ENCODE measurements at regions not wholly inside any gene's neighbourhood (a gene's known extent, or its start where the extent isn't known, plus 50 kb on each side); places are given as distances from the start of the nearest gene placed in this dataset.

- TF ChIP-seq, protein P1, sequence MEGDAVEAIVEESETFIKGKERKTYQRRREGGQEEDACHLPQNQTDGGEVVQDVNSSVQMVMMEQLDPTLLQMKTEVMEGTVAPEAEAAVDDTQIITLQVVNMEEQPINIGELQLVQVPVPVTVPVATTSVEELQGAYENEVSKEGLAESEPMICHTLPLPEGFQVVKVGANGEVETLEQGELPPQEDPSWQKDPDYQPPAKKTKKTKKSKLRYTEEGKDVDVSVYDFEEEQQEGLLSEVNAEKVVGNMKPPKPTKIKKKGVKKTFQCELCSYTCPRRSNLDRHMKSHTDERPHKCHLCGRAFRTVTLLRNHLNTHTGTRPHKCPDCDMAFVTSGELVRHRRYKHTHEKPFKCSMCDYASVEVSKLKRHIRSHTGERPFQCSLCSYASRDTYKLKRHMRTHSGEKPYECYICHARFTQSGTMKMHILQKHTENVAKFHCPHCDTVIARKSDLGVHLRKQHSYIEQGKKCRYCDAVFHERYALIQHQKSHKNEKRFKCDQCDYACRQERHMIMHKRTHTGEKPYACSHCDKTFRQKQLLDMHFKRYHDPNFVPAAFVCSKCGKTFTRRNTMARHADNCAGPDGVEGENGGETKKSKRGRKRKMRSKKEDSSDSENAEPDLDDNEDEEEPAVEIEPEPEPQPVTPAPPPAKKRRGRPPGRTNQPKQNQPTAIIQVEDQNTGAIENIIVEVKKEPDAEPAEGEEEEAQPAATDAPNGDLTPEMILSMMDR (conservative IDR thresholded peaks at IDR 0.05; ENCODE audit: low read depth) = no peak
- no peak overlapping the region for H3K27ac ChIP-seq
- CTCF ChIA-PET = interaction anchor here (0.6 kb wide), 1 partner anchor 243 kb away, joined by 4 read pairs; no protein-coding TSS in a partner anchor
- POLR2A ChIA-PET (ENCODE audit: low non-redundant PET) = no interaction called here
- DNase-seq (ENCODE audit: low spot score) = no peak
Observed at GRCh38 chr3:72664184-72664975, 183.9 kb downstream of the SHQ1 start.

DNA sequence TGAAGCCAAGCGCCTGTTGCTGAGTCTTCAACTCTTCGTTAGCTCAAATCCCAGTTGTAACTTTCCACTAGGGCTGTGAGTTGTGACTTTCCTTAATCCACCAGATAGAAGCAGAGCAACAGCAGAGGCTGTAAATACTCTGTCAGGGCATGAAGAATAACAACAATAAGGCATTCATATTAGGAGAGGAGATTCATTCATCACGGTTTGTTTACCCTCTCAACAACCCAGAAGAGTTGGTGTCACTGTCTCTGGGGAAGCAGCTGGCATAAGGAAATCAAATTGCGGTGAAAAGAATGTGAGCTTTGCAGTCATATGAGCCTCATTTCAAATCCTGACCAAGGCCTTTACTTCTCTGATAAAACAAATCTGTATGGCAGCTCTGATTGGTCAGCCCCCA lies 184.8 kb downstream of the SHQ1 start:
- TF ChIP-seq, protein P1 (conservative IDR thresholded peaks at IDR 0.05; ENCODE audit: low read depth) = no peak
- no peak overlapping the region for H3K27ac ChIP-seq
- DNase-seq (ENCODE audit: low spot score) = no peak
- ChIA-PET CTCF (no interaction called here), POLR2A (ENCODE audit: low non-redundant PET) (no interaction called here)

DNA sequence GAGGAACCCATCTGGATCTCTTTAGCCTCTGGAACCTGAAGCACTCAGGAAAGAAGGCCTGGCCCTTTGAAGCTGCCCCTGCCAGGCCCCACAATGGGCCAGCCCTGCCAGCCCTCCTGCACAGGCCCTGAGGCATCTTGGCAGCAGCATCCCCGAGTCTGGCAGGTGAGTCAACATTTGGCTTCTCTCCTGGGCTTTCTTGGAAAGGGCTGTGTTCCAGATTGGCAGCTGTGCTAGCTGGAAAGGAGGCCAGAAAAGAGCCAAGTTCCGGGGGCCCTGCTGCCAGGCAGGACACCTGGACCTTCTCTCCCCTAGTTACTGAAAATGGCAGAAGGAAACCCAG lies 187.2 kb downstream of the SHQ1 start:
- POLR2A ChIA-PET (ENCODE audit: low non-redundant PET) = no interaction called here
- TF ChIP-seq, protein P1 (conservative IDR thresholded peaks at IDR 0.05; ENCODE audit: low read depth) = no peak
- CTCF ChIA-PET = interaction anchor here (0.6 to 1.2 kb wide), 2 partner anchors 209 to 214 kb away, joined by 4 read pairs; no protein-coding TSS in a partner anchor
- peak overlapping the region; percentile 68 for H3K27ac ChIP-seq
- DNase-seq (ENCODE audit: low spot score) = peak; percentile 93

DNA sequence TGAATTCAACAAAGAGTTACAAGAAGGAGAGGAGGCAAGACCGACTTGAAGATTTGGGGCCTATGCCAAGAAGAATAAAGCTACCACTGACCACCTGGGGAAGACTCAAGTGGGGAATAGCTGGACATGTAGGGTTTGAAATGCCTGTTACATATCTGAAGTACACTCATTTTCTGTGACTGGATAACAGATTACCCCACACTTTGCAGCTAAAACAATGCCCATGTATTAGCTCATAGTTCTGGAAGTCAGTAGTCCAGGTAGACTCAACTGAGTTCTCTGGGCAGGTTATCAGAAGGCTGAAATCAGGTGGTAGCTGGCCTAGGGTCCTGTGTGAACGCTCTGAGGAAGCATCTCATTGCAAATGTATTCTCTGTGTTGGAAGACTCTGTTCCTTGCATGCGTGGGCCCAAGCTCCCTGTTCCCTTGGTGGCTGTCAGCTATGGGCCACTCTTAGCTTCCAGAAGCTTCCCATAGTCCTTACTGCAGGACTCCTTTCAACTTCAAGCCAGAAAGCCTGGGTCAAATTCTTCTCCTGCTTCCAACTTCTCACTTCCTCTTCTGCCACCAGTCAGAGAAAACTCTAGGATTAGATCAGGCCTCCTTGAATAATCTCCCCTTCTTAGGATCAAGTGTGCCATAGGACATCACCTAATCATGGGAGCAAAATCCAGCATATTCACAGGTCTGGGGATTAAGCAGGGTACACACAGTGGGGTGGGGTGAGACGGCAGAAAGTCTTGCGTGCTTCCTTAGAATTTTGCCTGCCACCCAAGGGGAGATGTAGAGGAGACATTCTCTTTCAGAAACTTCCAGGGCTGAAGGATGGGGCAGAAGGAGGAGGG lies 187.8 kb downstream of the SHQ1 start:
- ChIA-PET CTCF (interaction anchor here (0.6 to 1.2 kb wide), 2 partner anchors 208 to 213 kb away, joined by 4 read pairs; no protein-coding TSS in a partner anchor), POLR2A (ENCODE audit: low non-redundant PET) (interaction anchor here (0.5 kb wide), 1 partner anchor 268 kb away, joined by 5 read pairs; no protein-coding TSS in a partner anchor)
- peak overlapping the region; percentile 68 for H3K27ac ChIP-seq
- DNase-seq (ENCODE audit: low spot score) = no peak
- TF ChIP-seq, protein P1 (conservative IDR thresholded peaks at IDR 0.05; ENCODE audit: low read depth) = no peak

DNA sequence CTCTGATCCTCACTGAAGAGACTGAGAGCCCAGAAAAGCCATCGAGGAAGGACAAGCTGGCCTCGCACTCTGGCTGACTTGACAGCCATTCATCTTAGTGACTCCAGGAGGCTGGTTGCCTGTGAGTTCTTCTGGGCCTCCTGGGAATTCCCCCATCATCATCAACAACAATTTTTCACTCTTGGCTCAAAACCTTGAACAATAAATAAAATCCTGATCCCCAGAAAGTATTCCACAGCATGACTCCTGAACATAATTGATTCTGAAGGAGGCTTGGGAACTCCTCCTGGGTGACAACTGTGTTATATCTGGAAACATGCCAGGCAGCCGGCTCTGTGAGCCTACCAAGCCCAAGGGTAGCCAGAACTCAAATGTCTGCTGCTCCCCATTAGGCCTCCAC lies 188.6 kb downstream of the SHQ1 start:
- no peak overlapping the region for H3K27ac ChIP-seq
- TF ChIP-seq, protein P1 (conservative IDR thresholded peaks at IDR 0.05; ENCODE audit: low read depth) = no peak
- CTCF ChIA-PET = no interaction called here
- DNase-seq (ENCODE audit: low spot score) = no peak
- POLR2A ChIA-PET (ENCODE audit: low non-redundant PET) = no interaction called here

DNA sequence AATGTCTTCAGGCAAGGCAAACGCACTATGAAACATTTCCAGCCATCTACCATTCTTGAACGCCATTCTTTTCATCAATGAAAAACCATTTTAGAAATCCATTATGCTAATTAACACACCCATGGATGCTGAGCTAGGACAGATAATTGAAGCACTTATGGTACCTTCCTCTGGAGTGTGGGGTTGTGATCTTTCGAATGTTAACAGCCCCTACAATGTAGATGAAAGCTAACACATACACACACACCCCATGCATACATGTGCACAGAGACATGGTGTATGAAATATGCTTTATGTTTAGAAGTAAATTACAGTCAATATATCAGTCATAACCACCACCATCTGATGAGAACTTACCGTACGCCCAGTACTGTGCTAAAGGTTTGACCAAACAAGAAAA lies 189.1 kb downstream of the SHQ1 start:
- TF ChIP-seq, protein P1 (conservative IDR thresholded peaks at IDR 0.05; ENCODE audit: low read depth) = no peak
- CTCF ChIA-PET = no interaction called here
- H3K27ac ChIP-seq = no peak overlapping the region
- DNase-seq (ENCODE audit: low spot score) = no peak
- POLR2A ChIA-PET (ENCODE audit: low non-redundant PET) = no interaction called here
